Loucy (cell line): ENCODE measurements at regions not wholly inside any gene's neighbourhood (a gene's known extent, or its start where the extent isn't known, plus 50 kb on each side); places are given as distances from the start of the nearest gene placed in this dataset.

ENCODE experiments used
- H2AFZ ChIP-seq: fragments of 200-600 bp; sonication (generic); 2 replicates; pipeline ENCODE4 v1.6.0; 2016; ENCODE audit warnings: antibody characterized with exemption, mild to moderate bottlenecking, low read length, moderate library complexity
- H3F3A ChIP-seq: fragments of 200-600 bp; 2 replicates; pipeline ENCODE4 v1.6.0; 2016; ENCODE audit warnings: antibody characterized with exemption, low read depth, mild to moderate bottlenecking
- H3K27me3 ChIP-seq: fragments of 200-600 bp; sonication (generic); 2 replicates; pipeline ENCODE4 v1.6.1; 2014; ENCODE audit warnings: low read length, mild to moderate bottlenecking; ENCODE audit not compliant: insufficient read depth, poor library complexity, severe bottlenecking
- H3K36me3 ChIP-seq: fragments of 200-600 bp; sonication (generic); 2 replicates; pipeline ENCODE4 v1.6.1; 2016; ENCODE audit warnings: low read length; ENCODE audit not compliant: insufficient read depth
- H3K4me1 ChIP-seq: fragments of 200-600 bp; sonication (generic); 2 replicates; pipeline ENCODE4 v1.5.1; 2014; ENCODE audit warnings: low read length, mild to moderate bottlenecking; ENCODE audit not compliant: insufficient read depth, poor library complexity, severe bottlenecking
- H3K4me2 ChIP-seq: fragments of 200-600 bp; sonication (generic); 2 replicates; pipeline ENCODE4 v1.6.0; 2014; ENCODE audit warnings: antibody characterized with exemption, low read length, low read depth, mild to moderate bottlenecking; ENCODE audit not compliant: poor library complexity, severe bottlenecking
- H3K4me3 ChIP-seq: fragments of 200-600 bp; sonication (generic); 2 replicates; pipeline ENCODE4 v1.5.1; 2014; ENCODE audit warnings: low read length, mild to moderate bottlenecking, mixed read lengths; ENCODE audit not compliant: poor library complexity, severe bottlenecking
- H3K79me2 ChIP-seq: fragments of 200-600 bp; sonication (generic); 2 replicates; pipeline ENCODE4 v1.6.1; 2014; ENCODE audit warnings: low read length; ENCODE audit not compliant: insufficient read depth
- H3K9ac ChIP-seq: fragments of 200-600 bp; sonication (generic); 2 replicates; pipeline ENCODE4 v1.6.0; 2014; ENCODE audit warnings: mild to moderate bottlenecking, low read depth, low read length, moderate library complexity; ENCODE audit not compliant: poor library complexity, severe bottlenecking
- H3K9me2 ChIP-seq: fragments of 200-600 bp; sonication (generic); replicated peaks from 2 replicates; pipeline ENCODE4 v1.6.1; 2016; ENCODE audit warnings: low read depth, low read length, mixed read lengths
- H3K9me3 ChIP-seq: fragments of 200-600 bp; sonication (generic); 2 replicates; pipeline ENCODE4 v1.6.1; 2014; ENCODE audit warnings: mild to moderate bottlenecking, antibody characterized with exemption, low read length, low read depth; ENCODE audit not compliant: insufficient read depth
- H4K20me1 ChIP-seq: fragments of 200-600 bp; sonication (generic); 2 replicates; pipeline ENCODE4 v1.6.0; 2014; ENCODE audit warnings: antibody characterized with exemption, low read length, mild to moderate bottlenecking; ENCODE audit not compliant: insufficient read depth, poor library complexity, severe bottlenecking
- CTCF ChIP-seq: fragments of 200-600 bp; sonication (generic); conservative IDR thresholded peaks from 2 replicates; pipeline ENCODE4 v1.5.1; 2014; ENCODE audit warnings: mild to moderate bottlenecking, antibody characterized with exemption, low read length
- EZH2phosphoT487 ChIP-seq: fragments of 200-600 bp; IDR thresholded peaks from 2 replicates; pipeline ENCODE4 v1.6.1; 2018; ENCODE audit warnings: antibody characterized with exemption, mild to moderate bottlenecking, moderate library complexity, borderline replicate concordance

- Histone ChIP-seq H3K4me2 (no peak overlapping the region), H3F3A (no peaks in the 10 kb centered on the region)
- TF ChIP-seq CTCF (no peak), EZH2phosphoT487 (no peak)
Measured at GRCh38 chr4:20532116-20532790, 168.0 kb upstream of the PACRGL start.

GRCh38 chr4:20532871-20533870 is 167.1 kb upstream of the PACRGL start:
- H3K79me2 ChIP-seq = no peaks in the 10 kb centered on the region
- no peaks in the 10 kb centered on the region for H3K4me1 ChIP-seq
- H4K20me1 ChIP-seq = no peaks in the 10 kb centered on the region
- H3K9me3 ChIP-seq = no peaks in the 10 kb centered on the region
- TF ChIP-seq EZH2phosphoT487 (no peak), CTCF (no peak)
- H2AFZ ChIP-seq = no peak overlapping the region
- no peak overlapping the region for H3K9ac ChIP-seq
- no peak overlapping the region for H3K4me2 ChIP-seq
- no peaks in the 10 kb centered on the region for H3K9me2 ChIP-seq
- H3K27me3 ChIP-seq = no peaks in the 10 kb centered on the region
- no peaks in the 10 kb centered on the region for H3F3A ChIP-seq
- no peak overlapping the region for H3K4me3 ChIP-seq
- H3K36me3 ChIP-seq = no peaks in the 10 kb centered on the region

More at GRCh38 chr4:20532116-20532790, 168.0 kb upstream of the PACRGL start:
- Histone ChIP-seq H2AFZ (no peak overlapping the region), H3K36me3 (no peaks in the 10 kb centered on the region), H3K4me1 (no peaks in the 10 kb centered on the region), H4K20me1 (no peaks in the 10 kb centered on the region), H3K9me3 (no peaks in the 10 kb centered on the region), H3K79me2 (no peaks in the 10 kb centered on the region), H3K9ac (no peak overlapping the region), H3K27me3 (no peaks in the 10 kb centered on the region), H3K4me3 (no peak overlapping the region), H3K9me2 (no peaks in the 10 kb centered on the region)

- Histone ChIP-seq H3K4me3 (no peak overlapping the region), H3K9me2 (no peaks in the 10 kb centered on the region), H3K9ac (no peak overlapping the region), H3K4me1 (no peaks in the 10 kb centered on the region), H3F3A (no peaks in the 10 kb centered on the region), H3K27me3 (no peaks in the 10 kb centered on the region), H4K20me1 (no peaks in the 10 kb centered on the region), H2AFZ (no peak overlapping the region), H3K4me2 (no peak overlapping the region), H3K36me3 (no peaks in the 10 kb centered on the region), H3K9me3 (no peaks in the 10 kb centered on the region), H3K79me2 (no peaks in the 10 kb centered on the region)
- no peak for TF ChIP-seq EZH2phosphoT487
- no peak for TF ChIP-seq CTCF
Measured at GRCh38 chr4:20538905-20539304, 161.4 kb upstream of the PACRGL start.
